ENCODE measurements at regions not wholly inside any gene's neighbourhood (a gene's known extent, or its start where the extent isn't known, plus 50 kb on each side); places are given as distances from the start of the nearest gene placed in this dataset.
"Not testable (repeated sequence)": the region's sequence is repeated elsewhere in the genome, so short reads cannot be mapped to it uniquely, and the experiment has no call there.

- DNase-seq: no peak
Measured at GRCh38 chr4:103982454-103982853, 262.7 kb upstream of the TACR3 start.

DNA sequence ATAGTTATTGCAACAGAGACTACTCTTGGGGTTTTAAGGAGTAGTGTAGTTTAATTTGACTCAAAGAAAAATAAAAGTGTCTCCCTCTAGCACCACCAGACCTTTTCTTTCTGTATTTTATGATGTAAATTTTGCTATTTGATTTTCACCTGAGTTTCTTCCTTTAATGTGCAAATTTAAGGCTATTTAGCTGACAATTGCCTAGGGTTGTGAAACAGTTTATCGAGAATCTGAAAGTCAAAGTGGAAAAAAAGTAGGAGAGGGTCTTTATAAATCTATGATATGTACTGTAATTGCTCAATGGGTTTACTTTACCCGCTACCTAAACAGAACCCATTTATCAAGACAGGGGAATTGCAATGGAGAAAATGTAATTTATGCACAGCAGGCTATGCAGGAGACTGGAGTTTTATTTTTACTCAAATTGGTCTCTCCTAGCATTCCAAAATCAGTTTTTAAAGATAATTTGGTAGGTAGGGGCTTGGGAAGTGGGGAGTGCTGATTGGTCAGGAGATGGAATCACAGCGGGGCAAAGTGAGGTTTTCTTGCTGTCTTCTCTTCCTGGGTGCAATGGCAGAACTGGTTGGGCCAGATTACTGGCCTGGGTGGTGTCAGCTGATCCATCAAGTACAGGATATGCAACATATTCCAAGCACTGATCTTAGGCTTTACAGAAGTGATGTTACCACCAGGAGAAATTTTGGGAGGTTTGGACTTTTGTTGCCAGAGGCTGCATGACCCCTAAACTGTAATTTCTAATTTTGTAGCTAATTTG, 228.6 kb upstream of the TACR3 start:
- DNase-seq: no peak

DNA sequence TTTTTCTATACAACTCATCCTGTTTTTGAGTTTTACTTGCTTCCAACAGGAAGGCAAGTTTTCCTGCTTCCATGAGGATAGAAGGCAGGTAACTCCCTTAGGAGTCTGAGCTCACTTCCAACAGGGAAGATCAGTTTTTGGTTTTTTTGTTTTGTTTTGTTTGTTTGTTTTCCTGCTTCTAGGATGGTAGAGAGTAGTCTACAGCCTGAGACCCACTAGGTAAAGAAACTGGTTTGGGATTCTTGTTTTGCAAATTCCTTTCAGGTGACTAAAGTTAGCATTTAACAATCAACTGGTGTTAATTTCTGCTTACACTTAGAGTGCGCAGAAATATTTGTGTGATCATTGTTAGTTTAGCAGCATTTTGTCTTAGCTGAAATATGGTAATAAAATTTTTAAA, 227.8 kb upstream of the TACR3 start:
- no peak for DNase-seq

DNA sequence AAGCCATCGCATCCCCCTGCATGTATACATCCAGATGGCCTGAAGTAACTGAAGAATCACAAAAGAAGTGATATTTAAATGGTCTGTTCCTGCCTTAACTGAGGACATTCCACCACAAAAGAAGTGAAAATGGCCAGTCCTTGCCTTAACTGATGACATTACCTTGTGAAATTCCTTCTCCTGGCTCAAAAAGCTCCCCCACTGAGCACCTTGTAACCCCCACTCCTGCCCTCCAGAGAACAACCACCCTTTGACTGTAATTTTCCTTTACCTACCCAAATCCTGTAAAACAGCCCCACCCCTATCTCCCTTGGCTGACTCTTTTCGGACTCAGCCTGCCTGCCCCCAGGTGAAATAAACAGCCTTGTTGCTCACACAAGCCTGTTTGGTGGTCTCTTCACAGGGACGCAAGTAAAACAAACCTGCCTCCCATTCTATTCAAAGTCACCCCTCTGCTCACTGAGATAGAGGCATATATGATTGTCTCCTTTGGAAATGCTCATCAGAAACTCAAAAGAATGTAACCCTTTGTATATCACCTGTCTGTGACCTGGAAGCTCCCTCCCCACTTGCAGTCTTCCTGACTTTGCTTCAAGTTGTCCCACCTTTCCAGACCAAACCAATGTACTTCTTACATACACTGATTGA, 227.0 kb upstream of the TACR3 start:
- DNase-seq: not testable (repeated sequence)

GRCh38 chr4:103938488-103938887, 218.7 kb upstream of the TACR3 start:
- no peak for DNase-seq

DNA sequence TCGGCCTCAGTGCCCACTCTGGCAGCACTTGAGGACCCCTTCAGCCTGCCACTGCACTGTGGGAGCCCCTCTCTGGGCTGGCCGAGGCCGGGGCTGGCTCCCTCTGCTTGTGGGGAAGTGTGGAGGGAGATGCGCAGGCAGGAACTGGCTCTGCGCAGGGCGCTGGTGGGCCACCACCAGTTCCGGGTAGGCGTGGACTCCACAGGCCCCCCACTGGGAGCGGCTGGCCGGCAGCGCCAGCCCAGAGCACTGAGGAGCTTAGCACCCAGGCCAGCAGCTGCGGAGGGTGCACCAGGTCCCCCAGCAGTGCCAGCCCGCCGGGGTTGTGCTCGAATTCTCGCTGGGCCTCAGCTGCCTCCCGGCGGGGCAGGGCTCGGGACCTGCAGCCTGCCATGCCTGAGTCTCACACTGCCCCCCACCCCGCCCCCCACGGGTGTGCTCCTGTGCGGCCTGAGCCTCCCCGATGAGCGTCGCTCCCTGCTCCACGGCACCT, 216.9 kb upstream of the TACR3 start:
- no peak for DNase-seq

DNA sequence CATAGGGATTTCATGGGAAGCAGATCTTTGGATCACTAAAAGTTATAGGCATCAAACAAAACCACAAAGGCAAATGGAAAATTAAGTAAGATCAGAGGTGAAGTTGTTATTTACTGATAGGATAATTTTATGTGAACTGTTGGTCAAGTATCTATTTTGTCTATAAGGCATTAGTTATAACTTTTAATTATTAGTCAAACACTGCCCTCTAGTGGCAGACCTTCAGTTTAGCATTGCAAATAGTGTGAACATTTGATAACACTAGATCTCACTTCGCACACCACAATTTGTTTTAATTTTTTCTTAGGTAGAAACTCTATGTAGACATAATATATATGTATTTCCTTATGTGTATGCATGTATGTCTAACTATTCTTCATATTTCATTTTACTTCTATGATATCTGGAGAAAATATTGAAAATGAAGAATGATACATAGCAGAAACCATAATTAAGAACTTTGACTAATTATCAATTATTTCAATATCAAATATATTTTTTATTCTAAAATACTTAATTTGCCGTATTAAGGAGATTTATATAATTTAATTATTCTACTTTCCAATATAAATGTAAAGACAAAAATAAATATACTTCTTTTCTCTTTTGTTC, 214.5 kb upstream of the TACR3 start:
- no peak for DNase-seq

DNA sequence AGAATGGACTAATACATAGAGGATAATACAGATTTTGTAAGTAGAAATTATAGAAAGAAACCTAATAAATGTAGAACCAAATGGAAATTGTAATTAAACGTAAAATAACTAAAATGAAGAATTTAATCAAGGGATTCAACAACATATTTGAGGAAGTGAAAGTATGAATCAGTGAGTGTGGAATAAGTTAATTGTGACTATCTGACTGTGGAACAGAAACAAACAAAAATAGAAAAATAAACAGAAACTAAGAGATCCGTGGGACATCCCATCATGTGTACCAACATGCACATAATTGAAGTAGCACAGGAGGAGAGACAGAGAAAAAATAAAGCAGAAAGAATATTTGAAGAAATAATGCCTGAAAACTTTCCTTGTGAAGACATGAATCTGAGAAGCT, 208.6 kb upstream of the TACR3 start:
- DNase-seq: no peak

DNA sequence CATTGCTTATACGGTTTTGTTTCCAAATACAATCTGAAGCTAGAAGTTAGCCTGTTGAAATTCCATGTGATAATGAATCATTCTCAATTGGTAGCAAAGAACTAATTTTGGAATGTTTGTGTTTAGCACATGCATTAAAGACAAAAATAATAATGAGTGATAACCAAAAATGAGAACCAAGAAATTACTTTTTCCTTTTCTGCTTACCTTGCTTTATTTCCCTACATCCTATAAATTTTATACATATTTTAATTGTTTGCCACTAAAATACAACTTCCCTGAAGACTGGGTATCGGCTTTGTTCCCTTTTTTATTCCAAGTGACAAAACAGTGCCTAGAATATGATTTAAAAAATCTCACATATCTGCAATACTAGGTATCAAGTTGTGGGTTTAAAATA, 203.8 kb upstream of the TACR3 start:
- DNase-seq: no peak

GRCh38 chr4:103918214-103918613, 198.4 kb upstream of the TACR3 start:
- no peak for DNase-seq

DNA sequence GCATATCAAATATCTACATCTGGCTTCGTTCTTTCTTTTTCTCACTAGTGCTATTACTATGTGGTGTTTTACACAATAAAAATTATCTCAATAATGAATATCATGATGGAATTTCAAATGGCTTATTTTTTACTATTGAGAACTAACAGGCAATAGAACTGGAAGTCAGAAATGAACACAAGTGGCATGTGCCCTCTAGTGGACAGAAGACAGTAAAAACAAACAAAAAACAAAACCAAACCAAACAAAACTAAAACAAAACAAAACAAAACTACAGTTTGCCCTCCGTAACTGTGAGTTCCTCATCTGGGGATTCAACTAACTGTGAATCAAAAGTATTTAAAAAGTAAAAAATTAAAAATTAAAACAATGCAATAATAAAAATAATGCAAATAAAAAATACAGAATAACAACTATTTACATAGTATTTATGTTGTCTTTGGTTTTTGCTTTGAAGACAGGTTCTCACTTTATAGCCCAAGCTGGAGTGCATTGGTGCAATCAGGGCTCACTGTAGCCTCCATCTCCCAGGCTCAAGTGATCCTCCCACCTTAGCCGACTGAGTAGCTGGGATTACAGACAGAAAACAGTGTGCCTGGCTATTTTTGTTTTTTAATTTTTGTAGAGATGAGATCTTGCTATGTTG, 195.6 kb upstream of the TACR3 start:
- no peak for DNase-seq

DNA sequence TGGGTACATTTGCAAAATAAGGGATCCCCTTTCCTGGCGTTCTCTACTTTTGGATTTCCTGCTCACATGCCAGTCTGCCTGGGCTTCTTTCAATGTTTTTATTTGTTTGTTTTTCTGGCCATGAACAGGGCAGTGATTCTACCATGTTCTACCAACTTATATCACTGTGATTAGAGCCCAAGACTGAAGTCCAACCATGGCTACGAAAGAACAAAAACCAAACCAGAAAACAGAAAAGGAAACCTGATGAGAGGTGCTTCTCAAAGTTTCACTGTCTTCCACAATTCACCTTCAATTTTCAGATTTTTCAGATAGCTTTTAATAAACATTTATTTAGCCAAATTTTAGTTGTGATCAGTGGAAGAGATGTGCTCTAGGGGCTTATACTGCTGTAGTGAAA, 187.6 kb upstream of the TACR3 start:
- DNase-seq: no peak

GRCh38 chr4:103904123-103904522, 184.3 kb upstream of the TACR3 start:
- DNase-seq: no peak

- no peak for DNase-seq
Measured at GRCh38 chr4:103902730-103903129, 182.9 kb upstream of the TACR3 start.

- DNase-seq: no peak
Measured at GRCh38 chr4:103895876-103896465, 176.2 kb upstream of the TACR3 start.

DNA sequence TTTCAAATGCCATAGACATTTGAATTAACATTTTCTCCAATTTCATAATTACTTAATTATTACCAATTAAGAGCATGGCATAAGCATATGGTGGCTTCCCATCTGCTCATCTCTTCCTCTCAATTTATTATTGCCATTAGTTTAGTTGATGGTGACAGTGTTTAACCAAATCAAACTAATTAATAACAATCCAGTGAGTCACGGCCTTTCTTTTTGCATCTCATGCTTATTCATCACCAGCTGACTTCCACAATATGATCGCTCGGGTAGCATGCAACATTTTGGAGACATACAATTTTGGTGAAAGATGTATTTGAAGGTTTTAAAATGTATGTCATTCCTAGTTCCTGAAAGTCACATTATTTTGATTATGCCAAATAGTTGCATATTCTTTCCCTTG, 172.8 kb upstream of the TACR3 start:
- DNase-seq: no peak

DNA sequence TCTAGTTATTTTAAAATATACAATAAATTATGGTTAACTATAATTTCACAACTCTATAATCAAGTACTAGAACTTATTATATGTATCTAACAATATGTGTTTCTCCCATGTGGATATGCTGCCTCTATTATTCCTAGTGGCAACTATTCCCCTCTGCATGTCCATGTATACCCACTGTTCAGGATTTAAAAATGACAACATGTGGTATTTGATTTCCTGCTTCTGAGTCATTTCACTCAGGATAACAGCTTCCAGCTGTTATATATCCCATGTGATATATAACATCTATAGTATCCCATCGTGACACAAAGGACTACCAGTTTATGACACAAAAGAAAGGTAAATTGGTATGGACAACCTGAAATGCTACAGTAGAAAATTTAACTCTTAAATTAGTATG, 167.4 kb upstream of the TACR3 start:
- DNase-seq: no peak

- no peak for DNase-seq
Measured at GRCh38 chr4:103885152-103885551, 165.4 kb upstream of the TACR3 start.

- no peak for DNase-seq
Measured at GRCh38 chr4:103867311-103867710, 147.5 kb upstream of the TACR3 start.

DNA sequence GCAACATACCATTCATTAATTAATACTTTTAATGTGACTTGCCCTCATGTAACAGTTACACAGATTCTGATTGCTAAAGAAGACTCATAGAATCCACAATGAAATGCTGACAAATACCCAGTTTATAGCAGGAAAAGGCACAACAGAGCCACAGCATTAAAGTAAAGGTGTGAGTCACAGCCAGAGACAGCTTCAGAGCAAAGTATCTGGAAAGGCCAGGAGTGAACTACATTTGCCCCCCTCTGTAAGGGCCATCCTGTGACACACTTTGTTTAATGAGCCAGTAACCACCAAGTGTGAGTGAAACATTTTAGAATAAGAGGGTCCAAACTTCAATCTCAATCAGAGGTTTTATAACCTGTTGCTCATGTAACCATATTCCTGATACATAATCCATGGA, 133.8 kb upstream of the TACR3 start:
- no peak for DNase-seq

- no peak for DNase-seq
Measured at GRCh38 chr4:103853146-103853545, 133.4 kb upstream of the TACR3 start.

DNA sequence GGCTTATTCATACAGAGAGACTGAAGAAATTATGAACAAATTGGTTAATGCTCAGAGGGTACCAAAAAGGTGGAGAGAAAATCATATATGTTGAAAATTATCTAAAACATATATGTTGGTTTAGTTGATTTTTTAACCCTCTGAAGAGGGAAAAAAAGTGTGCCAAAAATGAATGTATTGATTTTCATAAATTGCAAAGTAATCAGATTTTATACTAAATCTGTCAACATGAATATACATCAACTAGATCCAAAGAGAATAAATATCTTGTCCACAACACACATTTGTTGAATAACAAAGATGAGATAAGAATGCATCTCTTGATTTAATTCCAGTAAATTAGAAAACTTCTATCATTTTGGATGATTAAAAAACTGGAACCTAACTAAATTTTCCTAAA, 125.3 kb upstream of the TACR3 start:
- DNase-seq: no peak

DNA sequence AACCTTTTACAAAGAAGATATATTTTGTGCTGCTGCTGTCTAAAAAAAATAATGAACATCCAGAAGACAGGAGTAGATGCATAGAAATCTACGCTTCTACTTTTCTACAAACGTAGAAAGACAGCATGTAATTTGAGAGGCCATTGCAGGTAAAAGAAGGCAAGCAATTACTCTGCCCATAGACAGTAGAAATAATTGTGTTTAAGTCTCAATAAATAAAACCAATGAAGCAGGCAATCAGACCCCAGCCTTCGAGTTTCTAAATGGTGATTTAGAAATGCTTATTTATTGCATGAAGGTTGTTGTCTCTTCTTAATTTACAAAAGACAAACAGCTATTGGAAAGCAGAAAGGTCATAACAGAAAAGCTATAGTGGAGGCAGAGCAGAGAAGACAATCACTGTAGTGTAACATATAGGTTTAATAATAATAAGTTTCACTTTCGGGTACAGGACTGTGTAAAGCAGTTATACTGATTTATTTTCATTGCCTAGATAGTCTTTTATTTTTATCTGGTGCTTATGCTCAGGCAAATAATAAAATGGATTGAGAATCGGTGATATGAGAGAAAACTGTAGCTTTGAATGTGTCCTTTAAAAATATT, 123.0 kb upstream of the TACR3 start:
- no peak for DNase-seq
